IPS DF 6.9 (cell line): ENCODE measurements at regions not wholly inside any gene's neighbourhood (a gene's known extent, or its start where the extent isn't known, plus 50 kb on each side); places are given as distances from the start of the nearest gene placed in this dataset.

ENCODE experiments used
- DNase-seq: peaks from one replicate; pipeline ENCODE4 v3.0.0-alpha.2; 2013; ENCODE audit warnings: low read depth, low spot score
- H3K27ac ChIP-seq: one replicate; pipeline ENCODE4 v1.5.1; 2013; ENCODE audit warnings: low read length, control low read depth
- H3K27me3 ChIP-seq: 2 replicates; pipeline ENCODE4 v1.6.1; 2013; ENCODE audit warnings: mild to moderate bottlenecking, low read length; ENCODE audit not compliant: control insufficient read depth, insufficient read depth
- H3K36me3 ChIP-seq: 2 replicates; pipeline ENCODE4 v1.6.1; 2013; ENCODE audit warnings: low read length; ENCODE audit not compliant: control insufficient read depth, insufficient read depth
- H3K4me1 ChIP-seq: 2 replicates; pipeline ENCODE4 v1.6.1; 2013; ENCODE audit warnings: low read length; ENCODE audit not compliant: control insufficient read depth, insufficient read depth
- H3K4me3 ChIP-seq: 2 replicates; pipeline ENCODE4 v1.5.1; 2013; ENCODE audit warnings: mild to moderate bottlenecking, low read length
- H3K9me3 ChIP-seq: 2 replicates; pipeline ENCODE4 v1.6.1; 2013; ENCODE audit warnings: low read length, inconsistent platforms; ENCODE audit not compliant: control insufficient read depth, insufficient read depth
- WGBS: extraction: QIAGEN DNeasy Blood & Tissue Kit; methylation state at CpG from one replicate; pipeline ENCODE4 v1.1.7; 2013; ENCODE audit warnings: mixed read lengths, missing lambda C conversion rate; ENCODE audit not compliant: insufficient read length, insufficient coverage; 5-methylcytosine and 5-hydroxymethylcytosine counted together

- no peaks in the 10 kb centered on the region for H3K27me3 ChIP-seq
- H3K36me3 ChIP-seq = no peaks in the 10 kb centered on the region
- H3K4me1 ChIP-seq = no peaks in the 10 kb centered on the region
- H3K27ac ChIP-seq = no peak overlapping the region
- no peak overlapping the region for H3K4me3 ChIP-seq
- DNase-seq = no peak
- no peaks in the 10 kb centered on the region for H3K9me3 ChIP-seq
- no CpG with 5 or more reads among the region's 5 CpGs for WGBS
These were observed 107.2 kb upstream of the STEAP1B start for GRCh38 chr7:22607180-22607579.

- WGBS = no CpG with 5 or more reads among the region's 2 CpGs
- no peak for DNase-seq
- H3K27me3 ChIP-seq = no peaks in the 10 kb centered on the region
- H3K4me1 ChIP-seq = no peaks in the 10 kb centered on the region
- H3K4me3 ChIP-seq = no peak overlapping the region
- H3K36me3 ChIP-seq = no peaks in the 10 kb centered on the region
- H3K27ac ChIP-seq = no peak overlapping the region
- H3K9me3 ChIP-seq = no peaks in the 10 kb centered on the region
These were observed 104.3 kb upstream of the STEAP1B start for GRCh38 chr7:22604246-22604645.

GRCh38 chr7:22601812-22602565, 102.0 kb upstream of the STEAP1B start:
- H3K9me3 ChIP-seq = no peaks in the 10 kb centered on the region
- DNase-seq = no peak
- WGBS = no CpG with 5 or more reads among the region's 4 CpGs
- no peaks in the 10 kb centered on the region for H3K36me3 ChIP-seq
- H3K4me1 ChIP-seq = no peaks in the 10 kb centered on the region
- no peaks in the 10 kb centered on the region for H3K27me3 ChIP-seq
- no peak overlapping the region for H3K4me3 ChIP-seq
- no peak overlapping the region for H3K27ac ChIP-seq

GRCh38 chr7:22601408-22601807, 101.4 kb upstream of the STEAP1B start:
- H3K27ac ChIP-seq = no peak overlapping the region
- H3K9me3 ChIP-seq = no peaks in the 10 kb centered on the region
- no peaks in the 10 kb centered on the region for H3K27me3 ChIP-seq
- no peaks in the 10 kb centered on the region for H3K4me1 ChIP-seq
- H3K4me3 ChIP-seq = no peak overlapping the region
- no peak for DNase-seq
- no peaks in the 10 kb centered on the region for H3K36me3 ChIP-seq

GRCh38 chr7:22601003-22601402, 101.0 kb upstream of the STEAP1B start:
- no peaks in the 10 kb centered on the region for H3K4me1 ChIP-seq
- no peaks in the 10 kb centered on the region for H3K36me3 ChIP-seq
- H3K27me3 ChIP-seq = no peaks in the 10 kb centered on the region
- DNase-seq = no peak
- no peak overlapping the region for H3K4me3 ChIP-seq
- no CpG with 5 or more reads among the region's 5 CpGs for WGBS
- H3K27ac ChIP-seq = no peak overlapping the region
- no peaks in the 10 kb centered on the region for H3K9me3 ChIP-seq

- WGBS = no CpG with 5 or more reads among the region's 12 CpGs
- no peak for DNase-seq
- Histone ChIP-seq H3K4me3 (no peak overlapping the region), H3K9me3 (no peaks in the 10 kb centered on the region), H3K4me1 (no peaks in the 10 kb centered on the region), H3K27me3 (no peaks in the 10 kb centered on the region), H3K27ac (no peak overlapping the region), H3K36me3 (no peaks in the 10 kb centered on the region)
These were observed 98.4 kb upstream of the STEAP1B start for GRCh38 chr7:22598318-22598920.

GRCh38 chr7:22597844-22598243, 97.9 kb upstream of the STEAP1B start:
- H3K36me3 ChIP-seq = no peaks in the 10 kb centered on the region
- no CpG with 5 or more reads among the region's 3 CpGs for WGBS

GRCh38 chr7:22596763-22597400, 96.9 kb upstream of the STEAP1B start:
- H3K9me3 ChIP-seq = no peaks in the 10 kb centered on the region
- H3K4me3 ChIP-seq = no peak overlapping the region
- H3K4me1 ChIP-seq = no peaks in the 10 kb centered on the region
- no peak for DNase-seq
- no peaks in the 10 kb centered on the region for H3K27me3 ChIP-seq
- no peak overlapping the region for H3K27ac ChIP-seq
- WGBS = no CpG with 5 or more reads among the region's 5 CpGs
- H3K36me3 ChIP-seq = no peaks in the 10 kb centered on the region

More at GRCh38 chr7:22597844-22598243, 97.9 kb upstream of the STEAP1B start:
- Histone ChIP-seq H3K4me1 (no peaks in the 10 kb centered on the region), H3K9me3 (no peaks in the 10 kb centered on the region), H3K27ac (no peak overlapping the region), H3K4me3 (no peak overlapping the region), H3K27me3 (no peaks in the 10 kb centered on the region)
- no peak for DNase-seq

GRCh38 chr7:22594020-22594419, 94.0 kb upstream of the STEAP1B start:
- WGBS = no CpG with 5 or more reads among the region's 2 CpGs
- no peaks in the 10 kb centered on the region for H3K27me3 ChIP-seq
- DNase-seq = no peak
- H3K4me3 ChIP-seq = no peak overlapping the region
- peaks cover 2% of the 10 kb centered on the region; the same call in 1 of the 2 replicates for H3K4me1 ChIP-seq
- H3K27ac ChIP-seq = no peak overlapping the region
- no peaks in the 10 kb centered on the region for H3K36me3 ChIP-seq
- H3K9me3 ChIP-seq = no peaks in the 10 kb centered on the region

- H3K4me3 ChIP-seq = no peak overlapping the region
- peaks cover 3% of the 10 kb centered on the region; the same call in 1 of the 2 replicates for H3K4me1 ChIP-seq
- no CpG with 5 or more reads among the region's 2 CpGs for WGBS
- no peaks in the 10 kb centered on the region for H3K27me3 ChIP-seq
- H3K27ac ChIP-seq = no peak overlapping the region
- no peaks in the 10 kb centered on the region for H3K36me3 ChIP-seq
- no peaks in the 10 kb centered on the region for H3K9me3 ChIP-seq
- no peak for DNase-seq
These were observed 91.3 kb upstream of the STEAP1B start for GRCh38 chr7:22591271-22591670.
